Neural cell (in vitro differentiated cells): ENCODE measurements at regions not wholly inside any gene's neighbourhood (a gene's known extent, or its start where the extent isn't known, plus 50 kb on each side); places are given as distances from the start of the nearest gene placed in this dataset.

ENCODE experiments used
- EP300 ChIP-seq: fragments of 450-650 bp; conservative IDR thresholded peaks from 2 replicates; pipeline ENCODE4 v1.6.1; 2014; ENCODE audit warnings: antibody characterized with exemption, mild to moderate bottlenecking, moderate library complexity; ENCODE audit not compliant: poor library complexity, severe bottlenecking
- POLR2AphosphoS5 ChIP-seq: IDR thresholded peaks from 2 replicates; pipeline ENCODE4 v1.6.1; 2012
- RAD21 ChIP-seq: fragments of 450-650 bp; conservative IDR thresholded peaks from 2 replicates; pipeline ENCODE4 v1.6.1; 2014; ENCODE audit warnings: antibody characterized with exemption, mild to moderate bottlenecking, moderate library complexity
- TF ChIP-seq, protein P1 (sequence below): fragments of 450-650 bp; IDR thresholded peaks from 2 replicates; pipeline ENCODE4 v1.5.1; 2014; ENCODE audit warnings: antibody characterized with exemption, mild to moderate bottlenecking, moderate library complexity; ENCODE audit not compliant: poor library complexity, severe bottlenecking

DNA sequence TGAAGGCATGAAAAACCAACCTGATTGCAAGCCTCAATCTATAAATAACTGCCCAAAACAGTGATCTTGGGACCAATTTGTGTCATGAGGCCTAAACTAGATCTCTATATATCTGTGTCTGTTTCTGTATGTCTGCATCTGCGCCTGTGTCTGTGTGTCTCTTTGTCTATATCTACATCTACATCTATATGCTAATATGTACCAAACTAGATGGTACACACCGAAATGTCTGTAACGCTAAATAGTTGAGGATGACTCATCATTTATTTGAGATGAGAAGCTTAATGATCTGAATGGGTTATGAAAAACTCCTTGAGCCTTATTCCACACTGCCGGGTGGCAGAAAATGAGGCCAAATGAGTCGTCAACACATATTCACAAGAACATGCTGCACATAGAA is 982.3 kb downstream of the ROBO2 start:
- TF ChIP-seq RAD21 (no peak), EP300 (no peak), POLR2AphosphoS5 (no peak)
- TF ChIP-seq, protein P1, sequence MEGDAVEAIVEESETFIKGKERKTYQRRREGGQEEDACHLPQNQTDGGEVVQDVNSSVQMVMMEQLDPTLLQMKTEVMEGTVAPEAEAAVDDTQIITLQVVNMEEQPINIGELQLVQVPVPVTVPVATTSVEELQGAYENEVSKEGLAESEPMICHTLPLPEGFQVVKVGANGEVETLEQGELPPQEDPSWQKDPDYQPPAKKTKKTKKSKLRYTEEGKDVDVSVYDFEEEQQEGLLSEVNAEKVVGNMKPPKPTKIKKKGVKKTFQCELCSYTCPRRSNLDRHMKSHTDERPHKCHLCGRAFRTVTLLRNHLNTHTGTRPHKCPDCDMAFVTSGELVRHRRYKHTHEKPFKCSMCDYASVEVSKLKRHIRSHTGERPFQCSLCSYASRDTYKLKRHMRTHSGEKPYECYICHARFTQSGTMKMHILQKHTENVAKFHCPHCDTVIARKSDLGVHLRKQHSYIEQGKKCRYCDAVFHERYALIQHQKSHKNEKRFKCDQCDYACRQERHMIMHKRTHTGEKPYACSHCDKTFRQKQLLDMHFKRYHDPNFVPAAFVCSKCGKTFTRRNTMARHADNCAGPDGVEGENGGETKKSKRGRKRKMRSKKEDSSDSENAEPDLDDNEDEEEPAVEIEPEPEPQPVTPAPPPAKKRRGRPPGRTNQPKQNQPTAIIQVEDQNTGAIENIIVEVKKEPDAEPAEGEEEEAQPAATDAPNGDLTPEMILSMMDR = no peak
